ENCODE measurements at regions not wholly inside any gene's neighbourhood (a gene's known extent, or its start where the extent isn't known, plus 50 kb on each side); places are given as distances from the start of the nearest gene placed in this dataset.
"Not testable (repeated sequence)": the region's sequence is repeated elsewhere in the genome, so short reads cannot be mapped to it uniquely, and the experiment has no call there.

DNA sequence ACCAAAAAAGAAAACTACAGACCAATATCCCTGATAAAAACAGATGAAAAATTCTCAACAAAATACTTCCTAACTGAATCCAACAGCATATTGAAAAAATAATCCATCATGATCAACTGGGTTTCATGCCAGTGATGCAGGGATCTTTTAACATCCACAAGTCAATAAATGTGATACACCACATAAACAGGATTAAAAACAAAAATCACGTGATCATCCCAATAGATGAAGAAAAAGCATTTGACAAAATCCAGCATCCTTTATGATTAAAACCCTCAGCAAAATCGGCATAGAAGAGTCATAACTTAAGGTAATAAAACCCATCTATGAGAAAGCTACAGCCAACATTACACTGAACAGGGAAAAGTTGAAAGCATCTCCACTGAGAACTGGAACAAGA, 107.5 kb downstream of the DCLK3 start:
- no peak for DNase-seq (ENCODE audit: low spot score)

DNA sequence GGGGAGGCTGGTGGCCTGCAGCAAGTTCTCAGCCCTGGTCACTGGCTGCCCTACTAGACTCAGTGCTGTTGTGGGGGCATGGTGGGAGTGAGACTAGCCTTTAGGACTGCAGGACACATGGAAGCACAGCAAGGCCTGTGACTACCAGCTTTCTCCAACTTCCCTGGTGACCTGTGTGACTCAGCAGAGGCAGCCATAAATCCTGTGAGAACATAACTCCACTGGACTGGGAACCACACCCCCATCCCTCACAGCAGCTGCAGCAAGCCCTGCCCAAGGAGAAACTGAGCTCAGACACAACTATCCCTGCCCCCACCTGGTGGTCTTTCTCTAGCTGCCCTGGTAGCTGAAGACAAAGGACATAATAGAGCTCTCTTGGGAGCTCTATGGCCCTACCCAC, 111.3 kb downstream of the DCLK3 start:
- DNase-seq (ENCODE audit: low spot score) = no peak

DNA sequence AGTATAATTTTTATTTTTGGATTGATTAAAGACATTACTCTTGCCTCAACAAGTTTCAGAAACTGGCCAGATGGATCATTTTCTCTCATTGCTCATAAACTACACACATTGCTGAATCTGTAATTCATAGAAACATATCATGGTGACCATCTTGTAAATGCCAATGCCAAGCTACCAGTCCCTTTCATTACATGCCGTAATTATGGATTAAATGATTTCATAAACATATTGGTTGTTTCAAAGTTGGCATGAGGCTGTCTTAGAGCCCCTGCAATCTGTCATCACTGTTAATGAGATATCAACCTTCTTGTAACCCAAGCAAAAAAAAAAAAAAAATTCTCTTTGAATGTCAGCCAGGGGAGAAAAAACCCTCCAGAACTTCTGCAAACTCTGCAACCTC, 112.2 kb downstream of the DCLK3 start:
- no peak for DNase-seq (ENCODE audit: low spot score)

DNA sequence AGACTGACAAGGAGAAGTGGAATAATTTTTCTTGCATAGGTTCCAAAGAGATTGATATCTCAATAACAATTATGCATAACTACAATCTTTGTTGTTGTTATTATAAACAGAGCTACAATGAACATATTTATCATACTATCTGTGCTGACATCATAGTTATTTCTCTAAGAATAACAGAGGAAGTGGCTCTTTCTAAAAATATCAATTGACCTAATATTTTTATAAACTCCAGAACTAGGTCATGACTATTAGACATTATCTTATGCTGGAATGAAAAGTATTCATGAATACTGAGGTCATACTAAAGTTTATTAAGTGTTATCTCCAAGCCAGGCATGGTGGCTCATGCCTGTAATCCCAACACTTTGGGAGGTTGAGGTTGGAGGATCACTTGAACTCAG, 114.1 kb downstream of the DCLK3 start:
- no peak for DNase-seq (ENCODE audit: low spot score)

DNA sequence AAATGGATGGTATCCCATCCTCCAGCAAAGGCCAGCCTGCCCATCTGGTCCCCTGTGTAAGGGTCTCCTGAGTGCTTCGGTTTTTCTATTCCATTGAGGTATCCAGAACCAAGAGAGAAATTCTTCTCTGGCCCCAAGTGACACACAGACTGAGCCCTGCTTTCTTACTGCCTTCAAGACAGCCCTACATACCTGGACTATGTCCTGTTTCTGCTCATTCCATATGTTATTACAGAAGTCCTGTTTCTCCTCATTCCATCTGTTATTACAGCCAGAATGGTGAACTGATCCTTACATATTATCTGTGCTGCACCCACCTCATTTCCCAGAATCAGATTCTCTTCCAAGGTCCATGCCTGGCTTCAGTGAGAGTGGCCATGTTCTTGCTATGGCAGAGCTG, 115.2 kb downstream of the DCLK3 start:
- no peak for DNase-seq (ENCODE audit: low spot score)

DNA sequence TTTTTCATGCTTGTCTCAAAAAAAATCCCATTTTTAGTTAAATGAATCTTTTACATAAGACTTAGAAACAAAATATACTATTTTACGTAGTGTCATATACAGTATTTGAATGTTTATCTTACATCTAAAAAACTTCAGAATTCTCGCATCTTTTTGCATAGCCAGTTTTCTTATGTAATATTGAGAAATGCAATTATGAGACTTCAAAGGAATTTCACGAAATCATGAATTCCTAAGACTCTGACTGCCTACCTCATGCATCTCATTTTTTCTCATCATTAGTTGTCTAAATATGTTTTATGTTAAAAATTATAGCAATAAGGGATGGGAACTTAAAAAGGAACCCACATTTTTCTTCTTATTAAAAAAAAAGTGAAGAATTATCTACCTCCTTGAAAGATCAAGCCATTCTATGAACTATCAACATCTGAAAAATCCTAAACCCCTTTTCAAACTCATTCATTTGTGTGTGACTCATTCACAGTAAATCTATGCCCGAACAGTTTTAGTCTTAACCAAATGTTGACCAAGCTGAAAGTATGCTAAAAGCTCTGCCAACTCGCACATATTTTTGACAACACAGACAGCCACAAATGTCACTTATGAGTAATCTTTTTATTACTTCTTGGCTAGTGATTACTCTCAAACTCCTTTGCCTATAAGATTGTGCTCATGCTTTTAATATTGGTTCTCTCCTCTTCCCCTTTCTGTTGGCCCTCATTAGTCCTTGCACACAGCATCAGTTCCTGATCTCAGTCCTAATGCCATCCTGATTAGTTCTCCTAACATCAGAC, 115.9 kb downstream of the DCLK3 start:
- peak; percentile 17 for DNase-seq (ENCODE audit: low spot score)

DNA sequence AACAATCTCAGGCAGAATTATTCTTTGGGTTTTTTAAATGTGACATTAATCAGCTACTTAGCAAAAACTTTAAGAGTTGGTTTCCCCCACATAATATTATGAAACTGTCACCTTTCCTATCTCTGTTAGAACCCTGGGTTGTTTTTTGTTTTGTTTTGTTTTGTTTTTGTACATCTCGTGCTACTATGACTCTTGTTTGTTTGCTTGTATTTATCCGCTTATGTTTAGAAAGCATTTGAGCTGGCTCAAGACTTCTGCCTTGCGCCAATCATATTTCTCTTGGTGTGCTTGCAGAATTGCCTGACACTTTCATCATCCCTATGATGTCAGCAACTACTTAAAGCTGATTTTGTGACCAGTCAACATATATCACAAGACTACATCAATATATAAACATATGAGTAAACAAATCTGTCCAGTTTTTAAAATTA, 116.9 kb downstream of the DCLK3 start:
- DNase-seq (ENCODE audit: low spot score) = no peak

DNA sequence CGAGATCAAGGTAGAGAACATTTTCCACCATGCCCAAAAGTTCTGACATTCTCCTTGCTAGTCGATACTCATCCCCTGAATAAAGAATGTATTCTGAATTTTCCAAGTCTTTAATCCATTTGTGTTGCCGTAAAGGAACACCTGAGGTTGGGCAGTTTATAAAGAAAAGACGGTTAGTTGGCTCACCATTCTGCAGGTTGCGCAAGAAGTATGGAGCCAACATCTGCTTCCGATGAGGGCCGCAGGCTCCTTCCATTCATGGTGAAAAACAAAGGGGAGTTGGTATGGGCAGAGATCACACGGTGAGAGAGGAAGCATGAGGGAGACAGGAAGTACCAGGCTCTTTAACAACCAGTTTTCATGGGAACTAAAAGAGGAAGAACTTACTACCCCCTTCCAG, 121.2 kb downstream of the DCLK3 start:
- no peak for DNase-seq (ENCODE audit: low spot score)

DNA sequence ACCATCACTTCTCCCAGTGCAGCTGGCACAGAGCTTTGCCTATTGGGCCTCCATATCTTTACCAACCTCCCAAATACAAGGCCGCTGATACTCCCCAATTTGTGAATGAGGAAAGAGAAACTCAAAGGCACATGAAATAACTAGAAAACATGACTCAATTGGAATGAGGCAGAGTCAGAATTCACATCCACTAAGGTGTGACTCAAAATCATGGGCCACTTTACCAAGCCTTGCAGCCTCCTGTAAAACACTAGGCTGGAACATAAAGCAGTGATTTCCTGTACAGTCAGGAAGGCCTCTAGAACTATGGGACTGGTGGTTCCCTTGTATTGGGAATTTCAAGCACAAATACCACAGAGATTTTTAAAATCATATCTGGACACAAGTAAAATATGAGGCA, 128.6 kb downstream of the DCLK3 start:
- DNase-seq (ENCODE audit: low spot score) = no peak

DNA sequence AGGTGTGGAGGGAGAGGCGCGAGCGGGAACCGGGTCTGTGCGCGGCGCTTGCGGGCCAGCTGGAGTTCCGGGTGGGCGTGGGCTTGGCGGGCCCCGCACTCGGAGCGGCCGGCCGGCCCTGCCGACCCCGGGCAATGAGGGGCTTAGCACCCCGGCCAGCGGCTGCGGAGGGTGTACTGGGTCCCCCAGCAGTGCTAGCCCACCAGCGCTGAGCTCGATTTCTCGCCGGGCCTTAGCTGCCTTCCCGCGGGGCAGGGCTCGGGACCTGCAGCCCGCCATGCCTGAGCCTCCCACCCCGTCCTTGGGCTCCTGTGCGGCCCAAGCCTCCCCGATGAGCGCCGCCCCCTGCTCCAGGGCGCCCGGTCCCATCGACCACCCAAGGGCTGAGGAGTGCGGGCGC, 130.5 kb downstream of the DCLK3 start:
- DNase-seq (ENCODE audit: low spot score) = not testable (repeated sequence)

DNA sequence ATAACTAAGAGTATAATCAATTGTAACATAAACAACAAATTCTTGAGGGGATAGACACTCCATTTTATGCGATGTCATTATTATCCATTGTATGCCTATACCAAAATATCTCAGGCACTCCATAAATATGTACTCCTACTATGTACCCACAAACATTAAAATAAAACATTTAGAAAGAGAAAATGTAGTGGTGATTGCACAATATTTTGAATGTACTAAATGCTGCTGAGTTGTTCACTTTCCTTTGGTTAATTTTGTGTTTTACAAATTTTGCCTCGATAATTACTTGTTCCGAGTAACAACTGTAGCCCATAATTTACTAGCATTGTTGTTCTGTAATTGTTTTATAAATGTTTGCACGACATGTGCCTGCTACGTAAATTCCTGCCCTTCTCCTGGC, 131.3 kb downstream of the DCLK3 start:
- DNase-seq (ENCODE audit: low spot score) = no peak

DNA sequence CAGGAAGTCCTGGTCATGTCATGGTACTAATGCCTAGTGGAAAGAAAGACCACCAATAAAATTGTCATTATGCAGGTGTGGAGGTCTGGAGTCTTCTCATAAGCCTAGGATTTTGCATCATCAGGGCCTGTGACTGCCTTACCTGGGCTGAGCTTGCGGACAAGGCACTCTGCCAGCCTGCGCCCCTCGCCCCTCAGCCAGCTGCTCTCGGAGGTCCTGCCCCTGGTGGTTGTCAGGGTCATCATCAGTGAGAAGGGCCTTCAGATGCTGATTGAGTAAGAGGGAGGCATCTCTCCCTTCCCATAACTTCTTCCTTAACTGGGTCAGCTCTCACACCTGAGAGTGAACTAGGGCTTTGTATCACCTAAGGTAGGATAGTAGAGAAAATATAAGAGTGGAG, 132.8 kb downstream of the DCLK3 start:
- no peak for DNase-seq (ENCODE audit: low spot score)

DNA sequence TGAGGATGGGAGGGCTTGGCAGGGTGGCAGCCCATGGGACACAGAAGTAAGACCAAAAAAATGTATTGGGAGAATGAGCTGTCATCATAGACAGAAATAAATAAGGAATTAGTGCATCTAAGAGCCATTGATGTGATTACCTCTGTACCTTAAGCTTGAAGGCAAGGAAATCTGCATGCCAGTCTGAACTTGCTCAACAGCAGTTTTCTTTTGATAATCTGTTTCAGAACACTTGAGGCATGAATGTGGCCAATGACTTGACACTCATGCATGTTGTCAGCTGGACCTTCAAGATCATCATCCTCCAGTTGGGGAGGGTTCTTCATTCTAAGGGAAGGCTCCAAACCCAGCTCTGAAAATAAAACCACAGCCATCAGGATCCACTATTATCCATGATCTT, 148.5 kb downstream of the DCLK3 start:
- DNase-seq (ENCODE audit: low spot score) = no peak

DNA sequence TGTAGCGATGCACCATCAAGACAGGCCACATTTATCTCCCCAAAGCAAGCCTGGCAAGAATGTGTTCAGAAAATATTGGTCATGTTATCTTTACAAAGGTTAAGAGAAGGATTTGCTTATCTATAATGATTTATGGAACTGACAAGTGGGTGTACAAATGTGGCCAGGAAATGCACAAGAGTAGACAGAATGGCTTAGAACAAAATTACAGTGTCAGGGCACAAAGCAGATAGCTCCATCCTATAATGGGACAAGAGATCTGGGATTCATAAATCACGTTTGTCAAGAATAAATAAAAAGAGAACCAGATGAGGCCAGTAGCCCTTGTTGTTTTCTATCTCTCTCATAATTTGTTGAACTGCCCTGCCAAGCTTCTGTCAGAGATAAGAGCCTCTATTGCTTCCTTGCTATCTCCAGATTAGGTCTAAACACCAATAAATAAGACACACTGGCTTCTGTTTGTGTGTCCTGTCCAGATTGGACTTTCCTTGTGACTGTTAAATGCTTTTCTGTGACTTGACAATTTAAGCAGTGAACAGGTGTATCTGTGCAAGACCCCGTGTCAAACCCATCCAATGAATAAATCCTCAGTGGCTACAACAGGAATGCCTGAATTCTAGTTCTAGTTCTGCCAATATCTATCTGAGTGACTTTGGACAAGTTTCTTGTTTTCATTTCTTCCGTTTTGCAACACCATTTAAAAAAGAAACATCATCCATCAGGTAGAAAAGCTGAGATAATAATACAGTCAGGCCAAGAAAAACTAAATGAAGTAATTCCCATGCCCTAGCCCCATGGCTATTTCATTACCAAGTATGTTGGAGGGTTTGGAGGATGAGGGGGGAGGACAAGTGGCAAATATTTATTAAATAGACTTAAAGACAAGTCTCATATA, 157.2 kb downstream of the DCLK3 start:
- no peak for DNase-seq (ENCODE audit: low spot score)

DNA sequence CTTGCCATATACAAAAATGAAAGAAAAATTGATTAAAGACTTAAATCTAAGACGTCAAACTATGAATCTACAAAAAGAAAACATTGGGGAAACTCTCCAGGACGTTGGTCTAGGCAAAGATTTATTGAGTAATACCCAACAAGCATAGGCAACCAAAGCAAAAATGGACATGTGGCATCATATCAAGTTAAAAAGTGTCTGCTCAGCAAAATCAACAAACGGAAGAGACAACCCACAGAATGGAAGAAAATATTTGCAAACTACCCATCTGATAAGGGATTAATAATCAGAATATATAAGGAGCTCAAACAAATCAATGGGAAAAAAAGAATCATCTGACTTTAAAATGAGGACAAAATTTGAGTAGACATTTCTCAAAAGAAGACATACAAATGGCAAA, 160.9 kb downstream of the DCLK3 start:
- DNase-seq (ENCODE audit: low spot score) = no peak

DNA sequence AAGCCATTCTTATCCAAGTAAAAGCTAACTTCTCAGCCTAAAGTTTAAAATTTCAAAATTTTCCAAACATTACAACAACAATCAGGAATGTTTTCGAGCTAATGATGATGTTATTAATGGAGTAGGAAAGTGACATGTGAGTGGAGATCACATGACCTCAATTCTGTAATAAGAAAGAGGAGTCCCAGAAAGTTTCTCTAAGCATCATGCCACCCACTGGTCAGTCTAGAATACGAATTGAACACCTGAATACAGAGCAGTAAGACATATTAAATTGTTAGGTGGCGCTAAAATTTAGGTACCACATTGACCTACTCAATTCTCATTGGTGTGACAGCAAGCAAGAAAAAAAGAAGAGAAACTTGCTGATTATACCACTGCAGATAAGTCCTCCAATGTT, 163.9 kb downstream of the DCLK3 start:
- no peak for DNase-seq (ENCODE audit: low spot score)

All from activated CD4-positive, alpha-beta T cell treated with anti-CD3 and anti-CD28 coated beads, Interleukin-2, Interleukin-4, amounts not matched to agents 100 ng/mL and 50 ng/mL, durations not matched to agents 16 hours and 8 hours (primary cell).